Colonic mucosa (tissue), 4 donors: ENCODE measurements at regions not wholly inside any gene's neighbourhood (a gene's known extent, or its start where the extent isn't known, plus 50 kb on each side); places are given as distances from the start of the nearest gene placed in this dataset.
"Not testable (repeated sequence)": the region's sequence is repeated elsewhere in the genome, so short reads cannot be mapped to it uniquely, and the experiment has no call there.

Source experiments
- DNase-seq: peaks from one replicate; pipeline ENCODE4 v3.0.0-alpha.2; 2020
- H3K27ac ChIP-seq: fragments of 200-600 bp; one replicate; pipeline ENCODE4 v1.8.0; 2021
- H3K27me3 ChIP-seq: fragments of 200-600 bp; one replicate; pipeline ENCODE4 v1.8.0; 2021
- H3K36me3 ChIP-seq: fragments of 200-600 bp; one replicate; pipeline ENCODE4 v1.8.0; 2021
- H3K4me1 ChIP-seq: fragments of 200-600 bp; one replicate; pipeline ENCODE4 v1.8.0; 2021; ENCODE audit warnings: mild to moderate bottlenecking
- H3K4me3 ChIP-seq: fragments of 200-600 bp; one replicate; pipeline ENCODE4 v1.8.0; 2021
- H3K9ac ChIP-seq, 2 donors: one replicate each; pipeline ENCODE4 v1.7.0; 2013; ENCODE audit warnings: control low read depth in 2 of 2, low read depth in 2 of 2, low read length in 2 of 2
- H3K9me3 ChIP-seq: fragments of 200-600 bp; one replicate; pipeline ENCODE4 v1.8.0; 2021
- intact Hi-C: fragments of 100-400 bp; cut with DNase I; formaldehyde crosslinking; loops from one replicate; pipeline ENCODE4 v1.14.1; 2022
- TF ChIP-seq, protein P1 (sequence below): fragments of 200-600 bp; IDR thresholded peaks from one replicate; pipeline ENCODE4 v1.8.0; 2022; ENCODE audit warnings: antibody characterized with exemption, mild to moderate bottlenecking
- donor health status: healthy.
- donor health status: DM: no; HTN: no; CAD: no.
- donor health status: DM: no; HTN: no; CAD: no.

GRCh38 chr11:98734686-98735085 lies 286.1 kb upstream of the CNTN5 start:
- no peak for DNase-seq
- Histone ChIP-seq H3K4me1 (no peaks in the 10 kb centered on the region), H3K4me3 (no peak overlapping the region)

GRCh38 chr11:98736833-98737232 lies 283.9 kb upstream of the CNTN5 start:
- H3K27ac ChIP-seq, result no peak overlapping the region
- intact Hi-C loops, result no loop called here
- no peaks in the 10 kb centered on the region for H3K27me3 ChIP-seq
- TF ChIP-seq, protein P1, sequence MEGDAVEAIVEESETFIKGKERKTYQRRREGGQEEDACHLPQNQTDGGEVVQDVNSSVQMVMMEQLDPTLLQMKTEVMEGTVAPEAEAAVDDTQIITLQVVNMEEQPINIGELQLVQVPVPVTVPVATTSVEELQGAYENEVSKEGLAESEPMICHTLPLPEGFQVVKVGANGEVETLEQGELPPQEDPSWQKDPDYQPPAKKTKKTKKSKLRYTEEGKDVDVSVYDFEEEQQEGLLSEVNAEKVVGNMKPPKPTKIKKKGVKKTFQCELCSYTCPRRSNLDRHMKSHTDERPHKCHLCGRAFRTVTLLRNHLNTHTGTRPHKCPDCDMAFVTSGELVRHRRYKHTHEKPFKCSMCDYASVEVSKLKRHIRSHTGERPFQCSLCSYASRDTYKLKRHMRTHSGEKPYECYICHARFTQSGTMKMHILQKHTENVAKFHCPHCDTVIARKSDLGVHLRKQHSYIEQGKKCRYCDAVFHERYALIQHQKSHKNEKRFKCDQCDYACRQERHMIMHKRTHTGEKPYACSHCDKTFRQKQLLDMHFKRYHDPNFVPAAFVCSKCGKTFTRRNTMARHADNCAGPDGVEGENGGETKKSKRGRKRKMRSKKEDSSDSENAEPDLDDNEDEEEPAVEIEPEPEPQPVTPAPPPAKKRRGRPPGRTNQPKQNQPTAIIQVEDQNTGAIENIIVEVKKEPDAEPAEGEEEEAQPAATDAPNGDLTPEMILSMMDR, result no peak
- H3K4me1 ChIP-seq, result no peaks in the 10 kb centered on the region
- H3K36me3 ChIP-seq, result no peaks in the 10 kb centered on the region
- H3K9ac ChIP-seq, result no peak overlapping the region
- H3K9me3 ChIP-seq, result no peaks in the 10 kb centered on the region
- no peak overlapping the region for H3K4me3 ChIP-seq
- no peak for DNase-seq

More at GRCh38 chr11:98734686-98735085, 286.1 kb upstream of the CNTN5 start:
- Histone ChIP-seq H3K9me3 (no peaks in the 10 kb centered on the region), H3K27me3 (no peaks in the 10 kb centered on the region), H3K9ac (no peak overlapping the region), H3K27ac (no peak overlapping the region), H3K36me3 (no peaks in the 10 kb centered on the region)
- TF ChIP-seq, protein P1, result no peak
- intact Hi-C loops, result no loop called here

DNA sequence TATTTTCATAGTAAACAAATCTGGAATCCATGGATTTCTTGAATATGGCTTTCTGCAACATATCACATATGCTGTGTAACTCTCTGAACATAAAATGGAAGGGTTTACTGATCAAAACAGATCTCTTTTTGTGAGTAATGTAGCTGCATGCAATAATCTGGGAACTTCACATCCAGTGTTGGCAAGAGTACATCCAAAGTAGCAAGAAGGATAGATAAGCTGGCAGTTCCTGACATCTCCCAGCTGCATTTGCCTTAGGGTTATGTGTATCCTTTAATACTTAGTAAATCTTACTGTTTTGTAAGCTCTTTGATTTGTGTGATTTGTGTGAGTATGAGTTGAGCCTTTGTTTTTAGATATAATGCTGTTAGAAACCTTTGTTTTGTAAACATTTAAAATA lies 280.4 kb upstream of the CNTN5 start:
- no peak for DNase-seq
- Histone ChIP-seq H3K27me3 (no peaks in the 10 kb centered on the region), H3K4me1 (no peaks in the 10 kb centered on the region), H3K4me3 (no peak overlapping the region), H3K9ac (no peak overlapping the region), H3K27ac (no peak overlapping the region), H3K36me3 (no peaks in the 10 kb centered on the region), H3K9me3 (no peaks in the 10 kb centered on the region)
- TF ChIP-seq, protein P1, result no peak
- intact Hi-C loops, result no loop called here

DNA sequence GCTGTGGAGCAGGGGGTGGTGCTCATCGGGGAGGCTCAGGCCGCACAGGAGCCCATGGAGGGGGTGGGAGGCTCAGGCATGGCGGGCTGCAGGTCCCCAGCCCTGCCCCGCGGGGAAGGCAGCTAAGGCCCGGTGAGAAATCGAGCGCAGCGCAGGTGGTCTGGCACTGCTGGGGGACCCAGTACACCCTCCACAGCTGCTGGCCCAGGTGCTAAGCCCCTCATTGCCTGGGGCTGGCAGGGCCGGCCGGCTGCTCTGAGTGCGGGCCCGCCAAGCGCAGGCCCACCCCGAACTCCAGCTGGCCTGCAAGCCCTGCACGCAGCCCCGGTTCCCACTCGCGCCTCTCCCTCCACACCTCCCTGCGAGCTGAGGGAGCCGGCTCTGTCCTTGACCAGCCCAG lies 257.3 kb upstream of the CNTN5 start:
- H3K9ac ChIP-seq, intact Hi-C loops, H3K27me3 ChIP-seq, H3K36me3 ChIP-seq, DNase-seq, H3K27ac ChIP-seq, H3K9me3 ChIP-seq, H3K4me1 ChIP-seq, H3K4me3 ChIP-seq: not testable (repeated sequence)

DNA sequence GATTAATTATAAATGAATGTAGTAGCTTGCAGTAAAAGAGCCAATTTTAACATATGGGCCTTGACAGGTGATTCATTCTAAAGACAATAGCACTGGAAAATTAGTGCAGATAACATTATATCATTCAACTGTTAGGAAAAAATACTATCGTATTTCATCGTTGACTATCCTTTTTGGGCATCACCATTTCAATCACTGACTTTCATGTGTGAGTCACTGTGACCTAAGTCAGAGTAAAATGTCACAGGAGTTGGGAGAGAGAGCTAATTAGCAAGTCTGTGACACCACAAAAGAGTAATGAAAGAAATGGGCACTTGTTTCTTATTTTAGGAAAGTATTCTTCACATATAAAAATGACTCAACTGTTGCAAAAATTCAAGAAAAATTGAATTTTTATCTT lies 253.8 kb upstream of the CNTN5 start:
- no peak overlapping the region for H3K27ac ChIP-seq
- H3K9ac ChIP-seq, result no peak overlapping the region
- intact Hi-C loops, result no loop called here
- TF ChIP-seq, protein P1, result no peak
- no peaks in the 10 kb centered on the region for H3K36me3 ChIP-seq
- peaks cover 3% of the 10 kb centered on the region for H3K9me3 ChIP-seq
- H3K27me3 ChIP-seq, result no peaks in the 10 kb centered on the region
- no peak overlapping the region for H3K4me3 ChIP-seq
- no peak for DNase-seq
- no peaks in the 10 kb centered on the region for H3K4me1 ChIP-seq

- H3K4me3 ChIP-seq, intact Hi-C loops, H3K36me3 ChIP-seq, H3K9ac ChIP-seq, H3K9me3 ChIP-seq, H3K4me1 ChIP-seq, H3K27me3 ChIP-seq, H3K27ac ChIP-seq, DNase-seq: not testable (repeated sequence)
Observed at GRCh38 chr11:98770046-98770445, 250.7 kb upstream of the CNTN5 start.

DNA sequence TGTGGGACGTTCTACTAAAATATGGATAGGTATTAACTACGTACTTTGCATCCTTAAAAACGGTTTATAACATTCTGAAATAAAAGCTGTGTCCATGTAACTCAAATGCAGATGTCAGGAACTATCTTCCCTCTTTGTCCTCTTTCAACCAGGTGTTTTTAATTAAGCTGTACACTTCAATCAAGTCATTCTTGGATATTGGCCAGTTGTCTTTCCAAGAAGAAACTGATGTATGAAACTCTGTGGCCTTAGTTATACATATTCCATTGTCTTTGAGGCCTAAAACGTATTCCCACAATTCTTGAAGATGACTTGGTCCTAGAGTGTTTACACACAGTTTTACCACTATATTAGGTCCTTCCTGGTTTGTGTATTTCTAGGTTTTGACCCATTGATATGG lies 249.0 kb upstream of the CNTN5 start:
- TF ChIP-seq, protein P1, result no peak
- Histone ChIP-seq H3K4me3 (no peak overlapping the region), H3K4me1 (no peaks in the 10 kb centered on the region), H3K9me3 (peaks cover 3% of the 10 kb centered on the region), H3K9ac (no peak overlapping the region), H3K36me3 (no peaks in the 10 kb centered on the region), H3K27ac (no peak overlapping the region), H3K27me3 (no peaks in the 10 kb centered on the region)
- no peak for DNase-seq
- intact Hi-C loops, result no loop called here
